HG03558 (cell line): ENCODE measurements at regions not wholly inside any gene's neighbourhood (a gene's known extent, or its start where the extent isn't known, plus 50 kb on each side); places are given as distances from the start of the nearest gene placed in this dataset.
"Not testable (repeated sequence)": the region's sequence is repeated elsewhere in the genome, so short reads cannot be mapped to it uniquely, and the experiment has no call there.

Experiments used
- ATAC-seq: cut with Tn5 transposase; IDR thresholded peaks from one replicate; pipeline ENCODE4 v1.9.1; 2021; ENCODE audit warnings: moderate number of reproducible peaks; ENCODE audit not compliant: unreplicated experiment; ENCODE audit errors: extremely low read depth

GRCh38 chr2:87524619-87525188 lies 223.2 kb upstream of the PLGLB2 start:
- ATAC-seq = peak; percentile 30

GRCh38 chr2:87525497-87525991 lies 222.3 kb upstream of the PLGLB2 start:
- ATAC-seq = not testable (repeated sequence)

GRCh38 chr2:87526258-87526657 lies 221.6 kb upstream of the PLGLB2 start:
- ATAC-seq = not testable (repeated sequence)

GRCh38 chr2:87531968-87532715 lies 215.7 kb upstream of the PLGLB2 start:
- ATAC-seq = not testable (repeated sequence)

- ATAC-seq = not testable (repeated sequence)
Observed at GRCh38 chr2:87533390-87534272, 214.3 kb upstream of the PLGLB2 start.

- not testable (repeated sequence) for ATAC-seq
Observed at GRCh38 chr2:87534273-87534889, 213.5 kb upstream of the PLGLB2 start.

- ATAC-seq = not testable (repeated sequence)
Observed at GRCh38 chr2:87536427-87536826, 211.5 kb upstream of the PLGLB2 start.

GRCh38 chr2:87537251-87537671 lies 210.6 kb upstream of the PLGLB2 start:
- not testable (repeated sequence) for ATAC-seq

- ATAC-seq = not testable (repeated sequence)
Observed at GRCh38 chr2:87538268-87538667, 209.6 kb upstream of the PLGLB2 start.

- ATAC-seq = not testable (repeated sequence)
Observed at GRCh38 chr2:87539151-87539943, 208.5 kb upstream of the PLGLB2 start.

- ATAC-seq = not testable (repeated sequence)
Observed at GRCh38 chr2:87540242-87540641, 207.6 kb upstream of the PLGLB2 start.

- ATAC-seq = not testable (repeated sequence)
Observed at GRCh38 chr2:87542599-87543174, 205.2 kb upstream of the PLGLB2 start.

- ATAC-seq = not testable (repeated sequence)
Observed at GRCh38 chr2:87543797-87544196, 204.1 kb upstream of the PLGLB2 start.

- not testable (repeated sequence) for ATAC-seq
Observed at GRCh38 chr2:87547106-87547505, 200.8 kb upstream of the PLGLB2 start.

GRCh38 chr2:87547966-87548365 lies 199.9 kb upstream of the PLGLB2 start:
- ATAC-seq = not testable (repeated sequence)

GRCh38 chr2:87548681-87549536 lies 199.0 kb upstream of the PLGLB2 start:
- not testable (repeated sequence) for ATAC-seq

GRCh38 chr2:87549561-87550202 lies 198.2 kb upstream of the PLGLB2 start:
- not testable (repeated sequence) for ATAC-seq

GRCh38 chr2:87554678-87555077 lies 193.2 kb upstream of the PLGLB2 start:
- ATAC-seq = not testable (repeated sequence)
